OCI-LY1 (cell line): ENCODE measurements at regions not wholly inside any gene's neighbourhood (a gene's known extent, or its start where the extent isn't known, plus 50 kb on each side); places are given as distances from the start of the nearest gene placed in this dataset.

Experiments
- CTCF ChIP-seq: fragments of 200-600 bp; sonication (generic), shearing (Covaris generic); IDR thresholded peaks from 2 replicates; pipeline ENCODE4 v1.5.1; 2017; ENCODE audit warnings: mild to moderate bottlenecking, antibody characterized with exemption, low read length, moderate library complexity, mixed read lengths
- EZH2 ChIP-seq: fragments of 200-600 bp; sonication (generic), shearing (Covaris generic); IDR thresholded peaks from 2 replicates; pipeline ENCODE4 v1.8.0; 2017; ENCODE audit warnings: borderline replicate concordance, mixed run types, mild to moderate bottlenecking, antibody characterized with exemption, low read length, moderate library complexity, mixed read lengths

GRCh38 chr14:28163897-28164296 is 602.7 kb upstream of the FOXG1 start:
- TF ChIP-seq CTCF = no peak
- TF ChIP-seq EZH2 = no peak
